Endothelial cell of umbilical vein (primary cell): ENCODE measurements at regions not wholly inside any gene's neighbourhood (a gene's known extent, or its start where the extent isn't known, plus 50 kb on each side); places are given as distances from the start of the nearest gene placed in this dataset.

ENCODE experiments used
- BruUV-seq: library from RNA; stranded (reverse); fragments of 400-500 nt; replicated peaks from 2 replicates; lab custom pipeline; 2021; lab: Mats Ljungman, UMichigan
- CTCF ChIA-PET: fragments of 300-600, 350-600 bp; sonication (Branson Sonifier 250); formaldehyde crosslinking; loops from one replicate; lab custom pipeline; 2021; ENCODE audit warnings: antibody characterized with exemption, inconsistent platforms; lab: Charles Lee
- POLR2A ChIA-PET: fragments of 300-600, 350-600 bp; sonication (Branson Sonifier 250); formaldehyde crosslinking; loops from one replicate; lab custom pipeline; 2021; ENCODE audit warnings: antibody characterized with exemption, inconsistent platforms; lab: Charles Lee
- DNase-seq: peaks from one replicate; pipeline ENCODE4 v3.0.0-alpha.2; 2011; ENCODE audit warnings: low read depth, low spot score
- FAIRE-seq: peaks from 2 replicates; lab custom pipeline; 2011; peaks lifted over from hg19 to GRCh38; lab: Jason Lieb, UNC
- H2AFZ ChIP-seq: 2 replicates; pipeline ENCODE4 v1.6.0; 2012; ENCODE audit warnings: low read depth, low read length, control low read depth, inconsistent platforms
- H3K27ac ChIP-seq: 2 replicates; pipeline ENCODE4 v1.5.1; 2011; ENCODE audit warnings: low read depth, mild to moderate bottlenecking, control low read depth, low read length, moderate library complexity; ENCODE audit not compliant: insufficient read depth
- H3K27me3 ChIP-seq, 2 experiments: 2 replicates each; pipeline versions ENCODE4 v1.6.0 to v1.6.1; 2011; ENCODE audit warnings: low read length in 2 of 2, mixed read lengths in 1 of 2; ENCODE audit not compliant: control insufficient read depth in 2 of 2, insufficient read depth in 2 of 2
- H3K36me3 ChIP-seq, 2 experiments: 2 replicates in 1 of 2; 3 replicates in 1 of 2; pipeline ENCODE4 v1.5.1; 2011; ENCODE audit warnings: low read length in 2 of 2, mild to moderate bottlenecking in 1 of 2, moderate library complexity in 1 of 2; ENCODE audit not compliant: control insufficient read depth in 2 of 2, insufficient read depth in 2 of 2; ENCODE audit errors: extremely low read depth in 1 of 2
- H3K4me1 ChIP-seq: 3 replicates; pipeline ENCODE4 v1.5.1; 2011; ENCODE audit warnings: mild to moderate bottlenecking, low read length; ENCODE audit not compliant: control insufficient read depth, insufficient read depth; ENCODE audit errors: extremely low read depth
- H3K4me2 ChIP-seq: 2 replicates; pipeline ENCODE4 v1.6.1; 2011; ENCODE audit warnings: low read length, control low read depth, mixed read lengths; ENCODE audit not compliant: insufficient read depth
- H3K4me3 ChIP-seq, 3 experiments: fragments of 200-600 bp in 1 of 3; sonication (generic), shearing (Covaris generic) in 1 of 3; replicated peaks in 1 of 3; 2 replicates each; pipeline ENCODE4 v1.5.1; 2011 to 2016; ENCODE audit warnings: control low read depth in 3 of 3, low read length in 3 of 3, mild to moderate bottlenecking in 2 of 3, inconsistent platforms in 1 of 3, low read depth in 1 of 3, moderate library complexity in 1 of 3; ENCODE audit not compliant: insufficient read depth in 1 of 3
- H3K79me2 ChIP-seq: 2 replicates; pipeline ENCODE4 v1.6.0; 2012; ENCODE audit warnings: low read length, inconsistent platforms; ENCODE audit not compliant: control insufficient read depth, insufficient read depth
- H3K9ac ChIP-seq: replicated peaks from 2 replicates; pipeline ENCODE3; 2011; ENCODE audit warnings: low read length, control low read depth; ENCODE audit not compliant: insufficient read depth; ENCODE audit errors: extremely low read depth
- H3K9me1 ChIP-seq: replicated peaks from 3 replicates; pipeline ENCODE4 v1.6.0; 2011; ENCODE audit warnings: mild to moderate bottlenecking, low read length; ENCODE audit not compliant: control insufficient read depth, insufficient read depth; ENCODE audit errors: extremely low read depth
- H3K9me3 ChIP-seq: replicated peaks from 2 replicates; pipeline ENCODE4 v1.5.1; 2012; ENCODE audit warnings: low read length, inconsistent platforms; ENCODE audit not compliant: control insufficient read depth, insufficient read depth
- H4K20me1 ChIP-seq: replicated peaks from 2 replicates; pipeline ENCODE3; 2011; ENCODE audit warnings: mild to moderate bottlenecking, low read length; ENCODE audit not compliant: control insufficient read depth, insufficient read depth; ENCODE audit errors: extremely low read depth
- EZH2 ChIP-seq: IDR thresholded peaks from 2 replicates; pipeline ENCODE4 v1.6.1; 2012; ENCODE audit warnings: borderline replicate concordance, low read depth, mild to moderate bottlenecking, moderate library complexity, low read length, inconsistent platforms; ENCODE audit not compliant: severe bottlenecking
- FOS ChIP-seq: IDR thresholded peaks from 2 replicates; pipeline ENCODE4 v1.6.1; 2011; ENCODE audit warnings: mild to moderate bottlenecking, low read length, moderate library complexity, borderline replicate concordance; ENCODE audit not compliant: insufficient read depth
- GATA2 ChIP-seq: IDR thresholded peaks from 2 replicates; pipeline ENCODE4 v1.7.0; 2011; ENCODE audit warnings: low read depth, mild to moderate bottlenecking, moderate library complexity, mixed read lengths, low read length; ENCODE audit not compliant: insufficient read length, insufficient read depth
- JUN ChIP-seq: IDR thresholded peaks from 2 replicates; pipeline ENCODE4 v1.6.1; 2011; ENCODE audit warnings: borderline replicate concordance, low read depth; ENCODE audit not compliant: insufficient read length, insufficient read depth
- MYC ChIP-seq: IDR thresholded peaks from one replicate; pipeline ENCODE4 v1.6.1; 2011; ENCODE audit warnings: mild to moderate bottlenecking, low read depth, low read length
- POLR2A ChIP-seq: IDR thresholded peaks from 2 replicates; pipeline ENCODE4 v1.6.1; 2012; ENCODE audit warnings: low read depth, mild to moderate bottlenecking, control low read depth, low read length
- POLR2AphosphoS5 ChIP-seq: IDR thresholded peaks from 2 replicates; pipeline ENCODE4 v1.6.1; 2012; ENCODE audit warnings: low read depth, mild to moderate bottlenecking, control low read depth, low read length, moderate library complexity; ENCODE audit not compliant: insufficient read depth
- dilution Hi-C: fragments of 300-500 bp; cut with MboI; formaldehyde crosslinking; loops from one replicate; pipeline ENCODE4 v1.15.0; 2019; ENCODE audit warnings: low sequenced_read_pairs; ENCODE audit not compliant: extremely low pct_ligation_motif_present
- intact Hi-C: fragments of 100-400 bp; cut with micrococcal nuclease; formaldehyde crosslinking; loops from one replicate; pipeline ENCODE4 v1.10.0; 2022
- TF ChIP-seq, protein P1 (sequence below), 2 donors: IDR thresholded peaks; 1 replicate in 1 of 2; 2 replicates in 1 of 2; pipeline ENCODE4 v1.5.1; 2011; ENCODE audit warnings: low read length in 2 of 2, mild to moderate bottlenecking in 2 of 2, moderate library complexity in 2 of 2, control low read depth in 1 of 2, inconsistent platforms in 1 of 2, low read depth in 1 of 2; ENCODE audit not compliant: insufficient read depth in 1 of 2; ENCODE audit errors: extremely low read depth in 1 of 2
- TF ChIP-seq, protein P2 (sequence below): IDR thresholded peaks from 2 replicates; pipeline ENCODE4 v1.6.1; 2011; ENCODE audit not compliant: insufficient read depth, insufficient read length

GRCh38 chr13:37306778-37307544 lies 201.5 kb upstream of the CSNK1A1L start:
- Histone ChIP-seq H3K27ac (peak overlapping the region; percentile 20), H3K4me3 (no peak overlapping the region), H3K27me3 (no peaks in the 10 kb centered on the region), H3K9me1 (no peaks in the 10 kb centered on the region), H2AFZ (no peak overlapping the region), H3K79me2 (no peaks in the 10 kb centered on the region), H3K9me3 (no peaks in the 10 kb centered on the region), H3K4me1 (peaks cover 8% of the 10 kb centered on the region), H4K20me1 (no peaks in the 10 kb centered on the region), H3K4me2 (peak overlapping the region; percentile 12), H3K9ac (no peak overlapping the region), H3K36me3 (no peaks in the 10 kb centered on the region)
- dilution Hi-C loops, result no loop called here
- peak; percentile 54 for DNase-seq
- no peak for TF ChIP-seq GATA2
- no peak for TF ChIP-seq POLR2A
- TF ChIP-seq EZH2, result no peak
- TF ChIP-seq, protein P1, sequence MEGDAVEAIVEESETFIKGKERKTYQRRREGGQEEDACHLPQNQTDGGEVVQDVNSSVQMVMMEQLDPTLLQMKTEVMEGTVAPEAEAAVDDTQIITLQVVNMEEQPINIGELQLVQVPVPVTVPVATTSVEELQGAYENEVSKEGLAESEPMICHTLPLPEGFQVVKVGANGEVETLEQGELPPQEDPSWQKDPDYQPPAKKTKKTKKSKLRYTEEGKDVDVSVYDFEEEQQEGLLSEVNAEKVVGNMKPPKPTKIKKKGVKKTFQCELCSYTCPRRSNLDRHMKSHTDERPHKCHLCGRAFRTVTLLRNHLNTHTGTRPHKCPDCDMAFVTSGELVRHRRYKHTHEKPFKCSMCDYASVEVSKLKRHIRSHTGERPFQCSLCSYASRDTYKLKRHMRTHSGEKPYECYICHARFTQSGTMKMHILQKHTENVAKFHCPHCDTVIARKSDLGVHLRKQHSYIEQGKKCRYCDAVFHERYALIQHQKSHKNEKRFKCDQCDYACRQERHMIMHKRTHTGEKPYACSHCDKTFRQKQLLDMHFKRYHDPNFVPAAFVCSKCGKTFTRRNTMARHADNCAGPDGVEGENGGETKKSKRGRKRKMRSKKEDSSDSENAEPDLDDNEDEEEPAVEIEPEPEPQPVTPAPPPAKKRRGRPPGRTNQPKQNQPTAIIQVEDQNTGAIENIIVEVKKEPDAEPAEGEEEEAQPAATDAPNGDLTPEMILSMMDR (IDR thresholded peaks at IDR 0.05; ENCODE audit: extremely low read depth in 1 of 2, insufficient read depth in 1 of 2, low read depth in 1 of 2, low read length in 2 of 2), result no peak
- TF ChIP-seq POLR2AphosphoS5, result peak; percentile 42
- peak; percentile 70 for TF ChIP-seq FOS
- TF ChIP-seq MYC, result no peak
- TF ChIP-seq JUN, result peak; percentile 28
- TF ChIP-seq, protein P2, sequence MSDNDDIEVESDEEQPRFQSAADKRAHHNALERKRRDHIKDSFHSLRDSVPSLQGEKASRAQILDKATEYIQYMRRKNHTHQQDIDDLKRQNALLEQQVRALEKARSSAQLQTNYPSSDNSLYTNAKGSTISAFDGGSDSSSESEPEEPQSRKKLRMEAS, result no peak
- CTCF ChIA-PET, result interaction anchor here (1.0 kb wide), 1 partner anchor 56 kb away, joined by 3 read pairs; no protein-coding TSS in a partner anchor
- no TSS peak for BruUV-seq
- intact Hi-C loops, result no loop called here
- peak; percentile 82 for FAIRE-seq
- POLR2A ChIA-PET, result no interaction called here
